HK-2 (cell line): ENCODE measurements at regions not wholly inside any gene's neighbourhood (a gene's known extent, or its start where the extent isn't known, plus 50 kb on each side); places are given as distances from the start of the nearest gene placed in this dataset.

Experiments
- DNase-seq: peaks from one replicate; pipeline ENCODE4 v3.0.0-alpha.2; 2018; ENCODE audit not compliant: unreplicated experiment

- DNase-seq: no peak
Measured at GRCh38 chr2:58568901-58569300, 327.8 kb upstream of the FANCL start.

- DNase-seq: no peak
Measured at GRCh38 chr2:58562276-58562675, 321.2 kb upstream of the FANCL start.

GRCh38 chr2:58560531-58560930 lies 319.4 kb upstream of the FANCL start:
- DNase-seq: no peak

- DNase-seq: no peak
Measured at GRCh38 chr2:58558881-58559280, 317.8 kb upstream of the FANCL start.

- no peak for DNase-seq
Measured at GRCh38 chr2:58557176-58557575, 316.1 kb upstream of the FANCL start.

GRCh38 chr2:58553937-58554336 lies 312.8 kb upstream of the FANCL start:
- no peak for DNase-seq

- no peak for DNase-seq
Measured at GRCh38 chr2:58553522-58553921, 312.4 kb upstream of the FANCL start.

GRCh38 chr2:58545300-58546280 lies 304.5 kb upstream of the FANCL start:
- DNase-seq: no peak

- no peak for DNase-seq
Measured at GRCh38 chr2:58543442-58543841, 302.3 kb upstream of the FANCL start.

- DNase-seq: no peak
Measured at GRCh38 chr2:58541511-58541910, 300.4 kb upstream of the FANCL start.

GRCh38 chr2:58540681-58541080 lies 299.6 kb upstream of the FANCL start:
- DNase-seq: no peak

- no peak for DNase-seq
Measured at GRCh38 chr2:58539973-58540372, 298.8 kb upstream of the FANCL start.

GRCh38 chr2:58535990-58536389 lies 294.9 kb upstream of the FANCL start:
- DNase-seq: no peak

GRCh38 chr2:58535182-58535581 lies 294.1 kb upstream of the FANCL start:
- DNase-seq: no peak

GRCh38 chr2:58533376-58533775 lies 292.3 kb upstream of the FANCL start:
- DNase-seq: no peak

GRCh38 chr2:58532641-58533040 lies 291.5 kb upstream of the FANCL start:
- no peak for DNase-seq

GRCh38 chr2:58527647-58528046 lies 286.5 kb upstream of the FANCL start:
- no peak for DNase-seq

- DNase-seq: no peak
Measured at GRCh38 chr2:58521803-58522554, 280.9 kb upstream of the FANCL start.

GRCh38 chr2:58520903-58521302 lies 279.8 kb upstream of the FANCL start:
- DNase-seq: no peak

GRCh38 chr2:58517881-58518280 lies 276.8 kb upstream of the FANCL start:
- no peak for DNase-seq

GRCh38 chr2:58516695-58517094 lies 275.6 kb upstream of the FANCL start:
- DNase-seq: no peak

GRCh38 chr2:58515827-58516573 lies 274.9 kb upstream of the FANCL start:
- no peak for DNase-seq
